ENCODE measurements at regions not wholly inside any gene's neighbourhood (a gene's known extent, or its start where the extent isn't known, plus 50 kb on each side); places are given as distances from the start of the nearest gene placed in this dataset.

- TF ChIP-seq CTCF (IDR thresholded peaks at IDR 0.05): no peak
- no peak for TF ChIP-seq POLR2A (IDR thresholded peaks at IDR 0.05)
Observed at GRCh38 chr5:124644582-124644981, 101.9 kb downstream of the ZNF608 start.

Measured in thyroid gland (tissue), 4 donors.